Naive thymus-derived CD4-positive, alpha-beta T cell (primary cell): ENCODE measurements at regions not wholly inside any gene's neighbourhood (a gene's known extent, or its start where the extent isn't known, plus 50 kb on each side); places are given as distances from the start of the nearest gene placed in this dataset.

ENCODE experiments used
- ATAC-seq: fragments of 150-1000 bp; cut with Tn5 transposase; 2 replicates; pipeline ENCODE4 v1.10.0; 2021; ENCODE audit warnings: mild to moderate bottlenecking, moderate library complexity
- CTCF ChIA-PET: fragments of 350-600 bp; sonication (Branson Sonifier 250); formaldehyde crosslinking; loops from one replicate; lab custom pipeline; 2021; ENCODE audit warnings: antibody characterized with exemption; lab: Charles Lee
- POLR2A ChIA-PET: fragments of 350-600 bp; sonication (Branson Sonifier 250); formaldehyde crosslinking; loops from one replicate; lab custom pipeline; 2021; ENCODE audit warnings: antibody characterized with exemption, inconsistent platforms; lab: Charles Lee
- DNase-seq, 9 donors: peaks; one replicate each; pipeline versions ENCODE4 v3.0.0 to v3.0.0-alpha.2; 2020 to 2022; ENCODE audit warnings: mixed read lengths in 1 of 9
- H3K27ac ChIP-seq: one replicate; pipeline ENCODE4 v1.7.0; 2013; ENCODE audit warnings: mild to moderate bottlenecking, low read depth, low read length, moderate library complexity
- H3K27me3 ChIP-seq, 2 donors: one replicate each; pipeline ENCODE4 v1.7.0; 2013; ENCODE audit warnings: low read length in 2 of 2, mild to moderate bottlenecking in 2 of 2, moderate library complexity in 2 of 2; ENCODE audit not compliant: control insufficient read depth in 2 of 2, insufficient read depth in 2 of 2
- H3K36me3 ChIP-seq, 3 experiments: 1 replicate in 2 of 3; 2 replicates in 1 of 3; pipeline ENCODE4 v1.7.0; 2013; ENCODE audit warnings: low read length in 3 of 3, mild to moderate bottlenecking in 3 of 3, moderate library complexity in 1 of 3; ENCODE audit not compliant: insufficient read depth in 3 of 3, control insufficient read depth in 2 of 3
- H3K4me1 ChIP-seq, 2 donors: one replicate each; pipeline ENCODE4 v1.7.0; 2013; ENCODE audit warnings: low read length in 2 of 2, mild to moderate bottlenecking in 2 of 2, moderate library complexity in 1 of 2; ENCODE audit not compliant: control insufficient read depth in 2 of 2, insufficient read depth in 2 of 2
- H3K4me3 ChIP-seq: 2 replicates; pipeline ENCODE4 v1.7.0; 2013; ENCODE audit warnings: mild to moderate bottlenecking, low read length
- H3K9me3 ChIP-seq, 3 experiments: 1 replicate in 2 of 3; 2 replicates in 1 of 3; pipeline ENCODE4 v1.7.0; 2013; ENCODE audit warnings: low read length in 3 of 3; ENCODE audit not compliant: control insufficient read depth in 2 of 3
- H3K27ac Mint-ChIP-seq, 9 donors: one replicate each; pipeline ENCODE4 v1.8.0; 2020 to 2022; ENCODE audit warnings: mixed read lengths in 9 of 9, mild to moderate bottlenecking in 8 of 9, moderate library complexity in 5 of 9, inconsistent platforms in 2 of 9
- H3K27me3 Mint-ChIP-seq, 5 donors: one replicate each; pipeline ENCODE4 v1.8.0; 2021 to 2022; ENCODE audit warnings: mixed read lengths in 5 of 5, mild to moderate bottlenecking in 1 of 5
- H3K36me3 Mint-ChIP-seq, 5 donors: one replicate each; pipeline ENCODE4 v1.8.0; 2020 to 2022; ENCODE audit warnings: mixed read lengths in 5 of 5, mild to moderate bottlenecking in 3 of 5, inconsistent platforms in 1 of 5
- H3K4me1 Mint-ChIP-seq, 7 donors: one replicate each; pipeline ENCODE4 v1.8.0; 2020 to 2022; ENCODE audit warnings: mixed read lengths in 7 of 7, mild to moderate bottlenecking in 3 of 7, inconsistent platforms in 1 of 7
- H3K4me3 Mint-ChIP-seq, 10 donors: one replicate each; pipeline ENCODE4 v1.8.0; 2020 to 2022; ENCODE audit warnings: mild to moderate bottlenecking in 10 of 10, mixed read lengths in 10 of 10, moderate library complexity in 6 of 10, inconsistent platforms in 2 of 10
- H3K9me3 Mint-ChIP-seq, 11 donors: one replicate each; pipeline ENCODE4 v1.8.0; 2020 to 2022; ENCODE audit warnings: mixed read lengths in 11 of 11, mild to moderate bottlenecking in 4 of 11, inconsistent platforms in 1 of 11, moderate library complexity in 1 of 11
- intact Hi-C, 2 donors: fragments of 100-400 bp; cut with micrococcal nuclease; formaldehyde crosslinking; loops; one replicate each; pipeline ENCODE4 v1.15.1; 2023

- H3K9me3 ChIP-seq = no peaks in the 10 kb centered on the region
- ATAC-seq (no peak), DNase-seq (no peak)
- ChIA-PET POLR2A (interaction anchor here (0.7 to 0.8 kb wide), 2 partner anchors 175 to 215 kb away, joined by 3 read pairs; no protein-coding TSS in a partner anchor), CTCF (no interaction called here)
- no peaks in the 10 kb centered on the region for H3K36me3 ChIP-seq
- H3K36me3 Mint-ChIP-seq = peaks cover 0 to 6% (median 0%) of the 10 kb centered on the region in 5 donors
- peaks cover 0 to 3% (median 0%) of the 10 kb centered on the region in 11 donors for H3K9me3 Mint-ChIP-seq
- no peak overlapping the region for H3K4me3 ChIP-seq
- H3K27ac Mint-ChIP-seq = no peak overlapping the region
- H3K27me3 Mint-ChIP-seq = no peaks in the 10 kb centered on the region
- no peak overlapping the region for H3K27ac ChIP-seq
- H3K27me3 ChIP-seq = no peaks in the 10 kb centered on the region
- H3K4me1 Mint-ChIP-seq = peaks cover 8 to 17% (median 12%) of the 10 kb centered on the region in 7 donors
- intact Hi-C loops = loop anchor here in 1 of 2 donors (10.0 kb wide), 1 partner anchor 316 kb away; no protein-coding TSS in a partner anchor
- no peak overlapping the region for H3K4me3 Mint-ChIP-seq
- peaks cover 0 to 10% of the 10 kb centered on the region in 2 donors for H3K4me1 ChIP-seq
Measured at GRCh38 chr3:30510596-30510995, 95.8 kb upstream of the TGFBR2 start.

DNA sequence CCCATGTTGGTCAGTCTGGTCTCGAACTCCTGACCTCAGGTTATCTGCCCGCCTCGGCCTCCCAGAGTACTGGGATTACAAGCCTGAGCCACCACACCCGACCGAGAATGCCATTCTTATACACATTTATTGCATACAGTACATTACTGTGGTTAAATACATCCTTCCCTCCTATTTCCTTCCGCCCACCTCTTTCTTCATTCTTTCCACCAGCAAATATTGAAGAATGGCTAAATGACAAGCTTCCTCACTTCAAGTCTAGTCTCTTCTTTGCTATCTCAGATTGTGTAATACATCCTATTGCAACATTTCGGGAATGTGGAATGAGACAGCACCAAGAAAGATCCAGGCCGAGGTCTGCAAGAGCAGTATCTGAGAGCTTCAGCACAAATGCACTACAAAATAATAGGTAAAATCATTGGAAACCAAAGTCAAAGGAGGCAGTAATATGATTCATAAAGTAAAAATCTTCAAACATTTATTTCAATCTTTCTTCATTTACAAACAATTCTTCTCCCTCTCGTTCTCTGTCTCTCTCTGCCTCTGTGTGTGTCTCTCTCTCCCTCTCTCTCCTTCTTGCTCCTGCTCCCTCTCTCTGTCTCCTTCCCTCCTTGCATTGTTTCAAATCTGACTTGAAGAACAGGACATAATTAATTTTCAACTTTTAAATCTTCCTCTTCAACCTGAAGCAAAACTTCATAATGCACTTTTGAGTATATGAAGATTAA is 94.7 kb upstream of the TGFBR2 start:
- Mint-ChIP-seq H3K9me3 (peaks cover 0 to 1% (median 0%) of the 10 kb centered on the region in 11 donors), H3K36me3 (peaks cover 0 to 3% (median 0%) of the 10 kb centered on the region in 5 donors), H3K4me3 (peak overlapping the region in 6 of 10 donors; percentile 7 to 55 (median 30)), H3K27me3 (no peaks in the 10 kb centered on the region), H3K4me1 (peaks cover 8 to 17% (median 12%) of the 10 kb centered on the region in 7 donors), H3K27ac (peak overlapping the region in 2 of 9 donors; percentile 38 to 76)
- Histone ChIP-seq H3K4me1 (peaks cover 0 to 10% of the 10 kb centered on the region in 2 donors), H3K9me3 (no peaks in the 10 kb centered on the region), H3K4me3 (no peak overlapping the region), H3K27me3 (no peaks in the 10 kb centered on the region), H3K36me3 (no peaks in the 10 kb centered on the region), H3K27ac (no peak overlapping the region)
- ChIA-PET POLR2A (interaction anchor here (0.7 kb wide), 1 partner anchor 174 kb away, joined by 3 read pairs; no protein-coding TSS in a partner anchor), CTCF (no interaction called here)
- ATAC-seq (no peak), DNase-seq (peak in 1 of 9 donors; percentile 4)
- intact Hi-C loops = loop anchor here in 1 of 2 donors (10.0 kb wide), 1 partner anchor 317 kb away; no protein-coding TSS in a partner anchor

- Mint-ChIP-seq H3K27ac (no peak overlapping the region), H3K4me3 (no peak overlapping the region), H3K4me1 (peaks cover 8 to 17% (median 11%) of the 10 kb centered on the region in 7 donors), H3K27me3 (no peaks in the 10 kb centered on the region), H3K9me3 (peaks cover 0 to 1% (median 0%) of the 10 kb centered on the region in 11 donors), H3K36me3 (peaks cover 0 to 3% (median 0%) of the 10 kb centered on the region in 5 donors)
- Histone ChIP-seq H3K4me1 (peaks cover 0 to 10% of the 10 kb centered on the region in 2 donors), H3K9me3 (no peaks in the 10 kb centered on the region), H3K4me3 (no peak overlapping the region), H3K27me3 (no peaks in the 10 kb centered on the region), H3K27ac (no peak overlapping the region), H3K36me3 (no peaks in the 10 kb centered on the region)
- ATAC-seq = no peak
- intact Hi-C loops = loop anchor here in 1 of 2 donors (10.0 kb wide), 1 partner anchor 318 kb away; no protein-coding TSS in a partner anchor
- POLR2A ChIA-PET = interaction anchor here (1.1 kb wide), 1 partner anchor 184 kb away, joined by 3 read pairs; no protein-coding TSS in a partner anchor
- CTCF ChIA-PET = no interaction called here
- no peak for DNase-seq
Measured at GRCh38 chr3:30512576-30512975, 93.8 kb upstream of the TGFBR2 start.

DNA sequence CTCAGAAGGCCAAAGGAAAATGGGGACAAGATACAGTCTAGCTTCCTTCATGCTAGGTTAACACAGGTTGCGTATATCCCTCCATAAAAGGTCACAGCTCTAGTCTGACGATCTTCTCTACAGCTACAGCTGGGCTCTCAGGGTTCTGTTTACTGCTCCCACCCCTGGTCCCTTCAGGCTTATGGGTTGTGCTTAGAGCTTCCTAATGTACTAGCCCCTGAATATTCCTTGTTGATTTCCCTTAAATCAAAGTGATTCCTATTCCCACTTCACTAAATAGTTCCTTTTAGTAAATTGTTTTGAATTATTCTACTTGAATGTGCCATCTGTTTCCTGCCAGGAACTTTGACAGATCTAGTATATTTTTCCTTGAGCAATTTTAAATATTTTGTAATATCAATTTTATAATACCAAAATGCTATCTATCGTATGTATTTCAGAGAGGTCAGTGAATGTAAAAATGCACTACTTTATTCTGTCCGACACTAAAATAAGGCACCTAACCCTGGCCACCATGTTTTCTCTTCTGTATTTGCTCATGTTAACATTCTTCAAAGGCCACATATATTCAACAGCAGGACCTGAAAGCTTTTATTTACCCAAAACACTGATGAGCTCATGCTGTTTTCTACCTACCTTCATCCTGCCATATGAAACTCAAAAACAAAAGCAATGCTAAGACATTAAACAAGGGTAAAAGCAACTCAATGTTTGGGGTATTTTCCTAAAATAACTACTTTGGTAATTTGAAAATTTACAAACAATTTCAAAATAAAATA is 92.8 kb upstream of the TGFBR2 start:
- ChIA-PET POLR2A (interaction anchor here (1.1 kb wide), 1 partner anchor 183 kb away, joined by 3 read pairs; no protein-coding TSS in a partner anchor), CTCF (no interaction called here)

GRCh38 chr3:30516238-30516637 is 90.2 kb upstream of the TGFBR2 start:
- H3K9me3 Mint-ChIP-seq = no peaks in the 10 kb centered on the region
- H3K27ac Mint-ChIP-seq = no peak overlapping the region
- ChIA-PET CTCF (no interaction called here), POLR2A (no interaction called here)
- no peak overlapping the region for H3K4me3 Mint-ChIP-seq
- peaks cover 8 to 26% (median 20%) of the 10 kb centered on the region in 7 donors for H3K4me1 Mint-ChIP-seq
- Histone ChIP-seq H3K36me3 (no peaks in the 10 kb centered on the region), H3K4me1 (peaks cover 0 to 9% of the 10 kb centered on the region in 2 donors), H3K27ac (no peak overlapping the region), H3K27me3 (no peaks in the 10 kb centered on the region), H3K9me3 (no peaks in the 10 kb centered on the region), H3K4me3 (no peak overlapping the region)
- DNase-seq (no peak), ATAC-seq (no peak)
- intact Hi-C loops = loop anchor here in 1 of 2 donors (10.0 kb wide), 1 partner anchor 321 kb away; no protein-coding TSS in a partner anchor
- H3K36me3 Mint-ChIP-seq = peaks cover 0 to 3% (median 0%) of the 10 kb centered on the region in 5 donors
- no peaks in the 10 kb centered on the region for H3K27me3 Mint-ChIP-seq

More for the DNA sequence above, 92.8 kb upstream of the TGFBR2 start:
- Mint-ChIP-seq H3K27me3 (no peaks in the 10 kb centered on the region), H3K4me1 (peaks cover 8 to 24% (median 16%) of the 10 kb centered on the region in 7 donors), H3K9me3 (peaks cover 0 to 1% (median 0%) of the 10 kb centered on the region in 11 donors), H3K4me3 (no peak overlapping the region), H3K36me3 (peaks cover 0 to 3% (median 0%) of the 10 kb centered on the region in 5 donors), H3K27ac (peak overlapping the region in 1 of 9 donors; percentile 17)
- Histone ChIP-seq H3K27me3 (no peaks in the 10 kb centered on the region), H3K4me3 (no peak overlapping the region), H3K4me1 (peaks cover 0 to 10% of the 10 kb centered on the region in 2 donors), H3K27ac (no peak overlapping the region), H3K36me3 (no peaks in the 10 kb centered on the region), H3K9me3 (no peaks in the 10 kb centered on the region)
- DNase-seq (no peak), ATAC-seq (no peak)
- intact Hi-C loops = loop anchor here in 1 of 2 donors (10.0 kb wide), 1 partner anchor 319 kb away; no protein-coding TSS in a partner anchor

GRCh38 chr3:30518181-30518864 is 88.1 kb upstream of the TGFBR2 start:
- Histone ChIP-seq H3K36me3 (no peaks in the 10 kb centered on the region), H3K27me3 (no peaks in the 10 kb centered on the region), H3K4me1 (no peaks in the 10 kb centered on the region), H3K27ac (no peak overlapping the region), H3K4me3 (no peak overlapping the region), H3K9me3 (no peaks in the 10 kb centered on the region)
- CTCF ChIA-PET = interaction anchor here (0.7 kb wide), 1 partner anchor 176 kb away, joined by 3 read pairs; no protein-coding TSS in a partner anchor
- no peak for DNase-seq
- Mint-ChIP-seq H3K27me3 (no peaks in the 10 kb centered on the region), H3K36me3 (peaks cover 0 to 3% (median 0%) of the 10 kb centered on the region in 5 donors), H3K9me3 (no peaks in the 10 kb centered on the region), H3K4me1 (peaks cover 0 to 17% (median 13%) of the 10 kb centered on the region in 7 donors), H3K4me3 (peak overlapping the region in 1 of 10 donors; percentile 33), H3K27ac (no peak overlapping the region)
- intact Hi-C loops = loop anchor here in 1 of 2 donors (10.0 kb wide), 1 partner anchor 324 kb away; no protein-coding TSS in a partner anchor
- no peak for ATAC-seq
- POLR2A ChIA-PET = no interaction called here
